ENCODE measurements at regions not wholly inside any gene's neighbourhood (a gene's known extent, or its start where the extent isn't known, plus 50 kb on each side); places are given as distances from the start of the nearest gene placed in this dataset.
"Not testable (repeated sequence)": the region's sequence is repeated elsewhere in the genome, so short reads cannot be mapped to it uniquely, and the experiment has no call there.

DNA sequence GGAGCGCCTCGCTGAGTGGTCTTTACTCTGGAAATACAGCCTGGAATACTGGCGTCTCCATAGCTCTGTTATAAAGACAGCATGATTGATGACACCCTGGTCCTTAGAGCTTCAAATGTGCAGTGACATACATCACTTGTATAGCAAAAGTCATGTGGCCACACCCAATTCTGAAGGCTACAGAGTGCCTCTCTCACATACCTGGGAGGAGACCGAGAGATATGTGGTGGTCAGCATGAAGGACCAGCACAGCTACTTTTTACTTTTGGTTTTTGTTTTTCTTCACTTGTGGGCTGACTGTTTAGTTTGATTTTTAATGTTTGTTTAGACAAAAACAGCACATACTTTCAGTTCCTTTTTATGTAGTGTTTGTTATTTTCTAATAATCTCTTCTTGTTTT is 938.5 kb upstream of the SOX11 start:
- DNase-seq: no peak

DNA sequence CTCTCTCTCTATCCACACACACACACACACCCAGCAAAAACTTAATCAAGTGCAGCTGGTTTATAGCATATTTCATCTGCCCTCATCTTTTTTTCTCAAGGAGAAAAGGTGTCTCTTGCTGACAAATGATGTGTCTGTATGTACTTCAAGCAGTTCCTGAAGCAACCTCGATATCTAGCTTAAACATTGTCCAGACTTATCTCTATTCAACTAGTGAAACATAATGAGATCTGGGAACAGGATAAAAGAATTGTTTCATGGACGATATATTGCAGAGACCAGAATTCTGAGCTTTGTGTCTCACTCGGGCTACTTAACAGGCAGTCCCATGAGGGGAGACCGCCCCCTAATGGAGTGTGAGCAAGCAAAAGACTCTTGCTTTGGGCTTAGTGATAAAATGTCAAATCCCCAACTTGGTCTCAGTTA is 929.2 kb upstream of the SOX11 start:
- DNase-seq: no peak

DNA sequence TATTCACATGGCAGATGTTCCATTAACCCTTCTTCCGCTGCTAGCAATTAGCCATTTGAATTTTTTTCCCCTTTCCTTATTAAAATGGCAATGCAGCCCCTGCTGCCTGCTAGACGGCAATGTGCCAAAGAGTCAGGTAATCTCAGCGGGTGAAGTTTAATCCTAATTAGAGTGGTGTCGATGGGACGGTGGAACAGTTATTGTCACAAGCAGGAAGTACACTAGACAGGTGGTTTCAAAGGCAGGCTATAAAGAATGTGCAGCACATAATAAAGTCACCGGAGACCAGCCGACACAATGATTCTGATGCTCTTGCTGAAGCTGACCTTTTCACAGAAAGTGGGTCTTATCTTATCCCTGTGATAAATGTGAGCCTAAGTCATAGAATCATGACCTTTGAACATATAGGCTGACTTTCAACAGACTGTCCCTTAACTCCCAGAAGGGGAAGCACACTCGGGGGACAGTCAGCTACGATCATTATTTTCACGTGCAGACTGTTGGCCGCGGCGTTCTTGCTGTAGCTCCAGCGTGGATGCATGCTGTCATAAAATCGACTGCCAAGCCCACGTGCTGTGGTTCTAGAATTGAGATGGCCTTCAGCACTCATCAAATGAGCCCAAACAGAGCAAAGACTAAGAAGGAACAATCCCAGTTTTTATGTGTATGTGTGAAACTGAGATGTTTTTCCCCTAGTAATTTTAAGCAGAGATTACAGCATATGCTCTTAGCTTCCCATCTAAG is 926.2 kb upstream of the SOX11 start:
- DNase-seq: no peak

DNA sequence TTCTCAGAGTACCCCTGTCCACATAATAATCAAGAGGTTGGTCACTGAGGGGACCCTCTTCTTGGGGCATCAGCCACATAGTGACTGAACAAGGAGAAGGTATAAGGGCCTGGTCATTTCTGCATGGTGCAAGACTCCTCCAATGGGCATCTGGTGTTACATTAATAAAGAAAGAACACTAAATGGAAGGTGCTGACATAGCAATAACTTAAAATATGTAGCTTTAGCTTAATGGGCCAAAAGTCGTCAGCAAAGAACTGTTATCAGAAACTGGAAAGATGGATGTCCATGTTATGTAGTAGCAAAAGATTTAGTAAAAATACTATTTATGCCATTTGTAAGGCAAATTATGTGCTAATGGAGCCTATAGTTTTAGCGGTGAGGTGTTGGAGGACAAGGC is 916.5 kb upstream of the SOX11 start:
- no peak for DNase-seq

DNA sequence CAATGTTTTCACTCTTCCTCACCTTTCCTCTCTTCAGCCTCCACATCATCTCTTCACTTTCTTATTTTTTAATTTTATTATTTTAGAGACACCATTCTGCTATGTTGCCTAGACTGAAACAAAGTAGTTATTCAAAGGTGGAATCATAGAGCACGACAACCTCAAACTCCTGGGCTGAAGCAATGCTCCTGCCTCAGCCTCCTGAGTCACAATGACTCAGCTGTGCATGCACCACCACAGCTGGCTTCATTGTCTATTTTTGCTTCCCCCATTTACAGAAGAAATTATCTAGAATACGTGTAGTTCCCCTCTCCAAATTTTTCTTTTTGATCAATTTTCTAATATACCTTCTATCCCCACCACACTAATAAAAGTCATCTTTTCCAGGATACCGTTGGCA is 911.5 kb upstream of the SOX11 start:
- DNase-seq: no peak

DNA sequence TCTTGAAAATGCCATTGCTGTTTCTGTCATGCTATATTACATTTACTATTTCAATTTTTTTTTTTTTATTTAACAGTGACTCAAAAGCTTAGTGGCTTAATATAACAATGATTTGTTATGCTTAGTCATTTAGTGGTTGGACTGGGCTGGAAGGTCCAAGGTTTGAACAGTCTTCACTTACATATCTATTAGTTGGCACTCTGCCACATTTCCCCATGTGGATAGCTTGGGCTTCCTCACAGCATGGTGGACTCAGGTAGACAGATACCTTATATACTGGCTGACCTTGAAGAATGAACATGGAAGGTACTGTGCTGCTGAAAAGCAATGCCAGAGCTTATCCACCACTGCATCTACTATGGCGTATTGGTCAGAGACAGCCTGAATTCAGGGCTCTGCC is 909.5 kb upstream of the SOX11 start:
- DNase-seq: no peak

DNA sequence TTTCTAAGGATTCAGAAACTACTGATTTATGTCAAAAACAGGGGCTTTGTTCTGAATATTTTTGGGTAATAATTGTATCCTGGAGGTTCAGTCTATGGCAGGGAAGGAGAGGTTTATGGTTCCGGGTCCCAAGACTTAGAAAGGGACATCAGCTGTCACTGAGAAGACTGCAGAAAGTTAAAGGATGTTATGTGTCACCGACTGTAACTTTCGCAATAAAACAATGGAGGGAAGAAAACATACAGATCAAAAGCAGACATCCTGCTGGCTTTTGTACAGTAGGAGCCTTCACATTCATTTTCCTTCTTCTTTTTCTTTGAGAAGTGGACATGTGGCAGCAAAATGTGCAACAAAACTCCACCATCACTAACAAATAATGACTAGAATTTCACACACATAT is 900.7 kb upstream of the SOX11 start:
- no peak for DNase-seq

DNA sequence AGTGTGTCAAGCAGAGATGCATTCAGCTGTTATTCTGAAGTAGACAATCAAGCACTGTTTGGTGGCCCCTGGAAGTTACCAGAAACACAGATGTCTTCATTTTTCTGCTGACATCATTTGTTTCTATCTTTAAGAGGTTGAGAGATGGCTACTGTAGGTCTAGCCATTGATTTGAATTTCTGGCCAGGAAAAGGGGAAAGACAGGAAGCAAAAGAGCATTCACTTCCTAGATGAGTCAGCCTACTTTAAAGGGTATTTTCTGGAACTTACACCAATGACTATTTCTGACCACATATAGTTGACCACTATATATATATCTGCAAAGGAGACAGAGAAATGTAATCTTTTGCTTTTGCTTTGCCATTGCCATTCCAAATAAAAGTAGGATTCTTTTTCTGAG is 900.1 kb upstream of the SOX11 start:
- no peak for DNase-seq

DNA sequence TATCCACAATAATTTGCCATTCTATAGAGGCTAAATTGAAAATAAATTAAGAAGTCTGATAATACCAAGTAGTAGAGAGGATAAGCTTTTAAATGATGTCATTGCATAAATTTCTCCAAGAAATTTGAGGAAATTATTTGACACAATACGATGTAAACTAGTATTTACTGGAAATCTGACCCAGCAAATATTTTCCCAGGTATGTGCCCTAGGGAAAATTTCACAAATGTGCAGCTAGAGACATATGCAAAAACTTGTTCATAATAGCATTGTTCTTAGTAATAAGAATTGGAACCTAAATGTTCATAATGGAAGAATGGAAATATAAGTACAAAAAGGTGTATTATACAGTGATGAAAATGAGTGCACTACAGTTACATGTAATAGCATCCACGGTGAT is 888.8 kb upstream of the SOX11 start:
- DNase-seq: no peak

DNA sequence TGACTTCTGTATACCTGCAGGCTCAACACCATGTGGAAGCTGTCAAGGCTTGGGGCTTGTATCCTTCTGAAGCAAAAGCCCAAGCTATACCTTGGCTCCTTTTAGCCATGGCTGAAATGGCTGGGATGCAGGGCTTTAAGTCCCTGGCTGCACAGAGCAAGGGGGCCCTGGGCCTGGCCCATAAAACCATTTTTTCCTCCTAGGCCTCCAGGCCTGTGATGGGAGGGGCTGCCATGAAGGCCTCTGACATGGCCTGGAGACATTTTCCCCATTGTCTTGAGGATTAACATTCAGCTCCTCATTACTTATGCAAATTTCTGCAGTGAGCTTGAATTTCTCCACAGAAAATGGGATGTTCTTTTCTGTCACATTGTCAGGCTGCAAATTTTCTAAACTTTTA is 878.0 kb upstream of the SOX11 start:
- DNase-seq: not testable (repeated sequence)

DNA sequence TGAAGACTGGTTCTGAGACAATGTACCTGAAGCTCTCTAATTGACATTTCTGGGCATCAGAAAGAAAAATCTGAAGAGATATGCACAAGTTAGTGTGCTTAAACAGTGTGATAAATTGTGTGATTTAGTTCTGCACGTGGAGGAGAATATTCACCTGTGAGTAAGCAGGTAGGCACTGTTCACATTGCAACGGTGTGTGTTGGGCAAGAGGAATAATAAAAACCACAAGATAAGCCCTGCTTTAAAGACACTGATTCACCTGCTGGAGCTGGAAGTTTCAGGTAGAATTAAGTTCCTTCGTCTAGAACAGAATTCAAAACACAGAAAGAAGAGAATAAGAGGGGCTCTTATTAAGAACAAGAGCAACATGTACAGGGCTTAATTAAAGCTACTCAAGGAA is 864.3 kb upstream of the SOX11 start:
- no peak for DNase-seq

DNA sequence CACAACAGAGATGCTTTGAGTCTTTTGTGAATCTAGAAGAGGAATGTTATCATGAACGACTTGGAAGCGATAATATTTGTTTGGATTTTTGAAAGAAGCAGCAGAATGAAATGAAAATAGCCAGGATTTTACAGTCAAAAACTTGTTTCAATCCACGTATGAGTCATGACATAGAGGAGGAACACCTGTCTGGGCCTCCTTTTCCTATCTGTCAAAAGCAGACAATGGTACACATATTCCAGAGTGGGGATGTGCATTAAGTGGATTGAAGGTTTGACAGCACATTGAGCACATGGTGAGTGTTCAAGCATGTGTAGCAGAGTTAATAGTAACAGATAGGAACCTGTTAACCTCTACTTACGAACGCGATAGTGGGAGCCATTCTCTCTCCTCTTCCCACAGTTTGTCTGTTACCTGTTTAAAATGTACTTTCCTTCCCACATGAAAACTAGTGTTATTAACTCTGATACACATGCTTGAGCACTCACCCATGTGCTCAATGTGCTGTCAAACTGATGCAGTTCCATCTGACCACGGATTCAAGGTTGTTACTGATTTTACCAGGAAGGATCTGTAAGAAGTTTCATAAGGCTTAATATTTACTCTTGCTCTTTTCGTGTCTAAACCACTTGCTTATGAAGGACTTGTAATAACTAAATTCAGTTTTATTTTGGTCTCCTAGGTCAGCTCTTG is 863.4 kb upstream of the SOX11 start:
- no peak for DNase-seq

DNA sequence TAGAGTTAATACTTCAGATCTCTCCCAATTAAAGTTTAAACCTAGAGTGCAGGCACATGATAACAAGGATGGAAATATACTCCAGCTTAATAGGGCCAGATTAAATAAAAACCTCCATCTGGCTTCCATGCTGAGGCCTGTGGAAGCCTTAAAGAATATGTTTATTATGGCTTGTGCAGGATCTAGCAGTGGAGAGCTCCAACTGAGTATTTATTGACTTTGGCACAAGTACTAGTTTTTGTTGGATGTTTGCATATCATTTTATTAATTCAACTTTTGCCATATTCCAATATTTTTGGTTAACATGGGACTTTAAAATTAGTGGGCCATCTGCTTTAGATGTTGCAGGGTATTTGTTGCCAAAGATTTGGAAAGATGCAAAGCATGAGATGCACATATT is 860.4 kb upstream of the SOX11 start:
- DNase-seq: no peak

DNA sequence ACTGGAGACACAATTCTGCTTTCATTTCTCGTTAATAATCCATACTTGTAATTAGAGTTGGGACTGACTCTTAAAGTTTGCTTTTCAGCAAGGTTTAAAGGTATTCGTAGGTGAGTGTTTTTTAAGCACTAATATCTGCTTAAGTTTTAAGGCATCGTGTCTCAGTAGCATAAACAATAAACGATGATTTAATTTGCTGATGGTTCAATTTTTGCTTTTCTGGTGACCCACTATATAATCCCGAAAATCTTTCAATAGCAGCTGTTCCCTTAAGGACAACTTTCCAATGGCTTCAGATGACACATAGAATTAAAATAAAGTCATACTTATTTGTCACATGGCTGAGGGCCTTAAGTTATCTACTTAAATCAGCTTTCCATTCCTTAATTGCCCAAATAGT is 859.5 kb upstream of the SOX11 start:
- DNase-seq: no peak

DNA sequence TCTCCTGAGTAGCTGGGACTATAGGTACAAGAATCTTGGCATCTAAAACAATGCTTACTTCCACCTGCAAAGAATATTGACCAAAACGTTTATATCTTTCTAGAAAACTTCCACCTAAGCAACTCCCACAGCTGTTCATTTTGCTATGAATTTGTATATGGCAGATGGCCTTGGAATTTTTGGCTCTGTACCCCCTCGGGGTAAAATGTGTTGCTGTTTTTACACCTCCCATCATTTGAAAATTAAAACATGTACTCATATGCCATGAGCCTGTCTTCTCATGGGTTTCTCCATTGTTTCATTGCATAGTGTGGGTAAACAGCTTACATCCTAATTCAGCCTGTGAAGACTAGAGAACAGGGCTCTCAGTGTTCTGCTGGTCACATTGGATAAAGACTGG is 853.6 kb upstream of the SOX11 start:
- no peak for DNase-seq

DNA sequence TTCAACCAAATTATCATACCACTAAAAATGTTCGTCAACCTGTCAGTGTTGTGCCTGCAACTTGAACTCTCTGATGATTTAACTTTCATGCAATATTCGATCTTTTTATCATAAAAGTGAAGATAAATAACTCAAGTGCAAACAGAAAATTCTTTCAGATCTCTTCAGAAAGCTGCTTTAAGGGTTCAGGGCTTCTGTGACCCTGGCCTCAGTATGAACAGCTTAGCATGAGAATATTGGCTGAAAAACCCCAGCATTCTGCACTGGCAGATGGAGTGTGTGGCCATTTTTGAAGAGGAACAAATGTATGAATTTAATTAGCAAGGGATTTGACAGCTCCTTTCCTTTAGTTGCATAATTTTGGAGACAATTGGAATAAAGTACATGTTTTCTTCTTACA is 851.4 kb upstream of the SOX11 start:
- DNase-seq: no peak

DNA sequence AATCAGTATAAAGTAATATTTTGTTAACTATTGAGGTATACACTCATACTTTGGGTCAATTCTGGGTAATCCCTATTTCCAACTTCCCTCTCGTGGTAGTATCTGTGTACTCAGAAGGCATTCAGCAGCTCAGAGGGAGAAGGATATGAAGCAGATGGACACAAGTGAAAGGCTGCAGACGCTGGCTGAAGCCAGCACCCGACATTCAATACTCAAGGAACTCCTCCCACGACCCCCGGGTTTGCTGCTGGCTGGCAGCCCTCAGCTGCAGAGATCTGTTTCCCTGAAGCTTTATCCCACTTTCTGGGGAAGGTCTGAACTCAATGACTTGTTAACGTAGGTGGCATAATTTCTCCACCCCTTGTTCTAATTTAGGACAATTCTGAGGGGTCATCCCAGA is 847.3 kb upstream of the SOX11 start:
- DNase-seq: no peak

DNA sequence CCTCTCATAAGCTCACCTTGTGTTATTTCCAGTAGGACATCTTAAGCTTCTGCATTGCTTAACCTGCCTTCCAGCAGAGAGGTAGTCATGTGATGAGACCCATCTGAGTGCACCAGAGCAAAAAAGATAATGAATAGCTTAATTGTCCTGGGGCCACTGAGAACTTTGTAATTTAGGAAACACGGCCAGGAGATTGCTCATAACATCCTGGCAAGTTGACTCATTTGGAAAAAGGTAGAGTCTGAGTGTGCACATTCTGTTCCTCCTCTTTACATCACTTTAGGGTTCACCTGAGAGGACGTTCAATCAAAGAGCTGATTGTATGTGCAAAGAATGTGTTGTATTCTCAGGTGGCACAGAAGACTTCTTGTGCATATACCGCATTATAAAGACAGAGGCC is 830.2 kb upstream of the SOX11 start:
- no peak for DNase-seq

DNA sequence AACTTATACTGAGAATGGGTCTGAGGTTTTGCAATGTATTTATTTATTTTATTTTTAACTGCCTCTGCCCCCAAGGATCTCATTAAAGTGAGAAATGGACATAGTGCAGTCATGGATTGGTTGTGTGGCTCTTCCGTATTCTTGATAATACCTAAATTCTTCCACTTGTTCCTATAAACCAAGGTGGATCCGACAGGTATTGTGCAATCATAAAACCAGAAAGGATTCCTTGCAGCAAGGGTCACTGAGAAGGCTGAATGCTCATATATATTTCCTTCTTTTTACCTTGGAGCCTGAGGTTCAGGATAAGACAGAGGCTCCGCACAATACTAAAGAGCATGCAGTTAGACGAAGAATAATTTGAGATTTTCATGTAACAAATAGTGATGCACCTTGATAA is 826.0 kb upstream of the SOX11 start:
- no peak for DNase-seq

DNA sequence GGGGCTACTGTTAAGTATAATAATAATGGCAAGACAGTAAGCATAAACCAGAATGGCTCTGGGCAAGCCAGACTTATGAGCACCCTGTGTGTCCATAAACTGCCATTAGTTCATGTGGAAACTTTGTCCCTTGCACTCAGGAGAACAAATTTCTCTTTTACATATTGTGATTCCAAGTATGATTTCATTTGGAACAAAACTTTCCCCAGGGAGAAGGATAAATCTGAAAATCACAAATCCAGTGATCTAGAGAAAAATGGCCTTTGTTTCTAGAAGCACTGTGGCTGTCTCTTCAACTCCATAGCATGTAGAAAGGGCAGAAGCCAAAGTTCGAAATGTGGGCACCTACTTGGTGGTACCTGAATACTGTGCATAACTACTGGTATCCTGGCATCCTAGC is 823.7 kb upstream of the SOX11 start:
- DNase-seq: no peak

DNA sequence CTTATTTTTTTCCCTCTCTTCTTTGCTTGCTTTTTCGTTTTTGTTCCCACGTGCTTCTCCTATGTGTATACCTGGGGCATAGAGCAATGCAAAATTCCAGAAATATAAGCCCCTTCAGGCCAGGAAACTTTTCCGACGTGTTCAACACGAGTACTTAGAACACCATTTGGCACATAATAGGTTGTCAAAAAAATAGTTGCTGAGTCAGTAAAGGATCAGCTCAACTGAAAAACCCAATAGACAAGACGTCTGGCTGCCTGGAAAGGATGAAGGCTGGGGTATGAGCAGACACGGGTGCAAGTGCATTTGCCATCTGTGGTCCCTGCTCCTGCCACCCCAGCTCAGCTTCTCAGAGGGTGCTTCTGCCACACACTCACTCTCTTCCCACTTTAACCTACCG is 823.0 kb upstream of the SOX11 start:
- no peak for DNase-seq

DNA sequence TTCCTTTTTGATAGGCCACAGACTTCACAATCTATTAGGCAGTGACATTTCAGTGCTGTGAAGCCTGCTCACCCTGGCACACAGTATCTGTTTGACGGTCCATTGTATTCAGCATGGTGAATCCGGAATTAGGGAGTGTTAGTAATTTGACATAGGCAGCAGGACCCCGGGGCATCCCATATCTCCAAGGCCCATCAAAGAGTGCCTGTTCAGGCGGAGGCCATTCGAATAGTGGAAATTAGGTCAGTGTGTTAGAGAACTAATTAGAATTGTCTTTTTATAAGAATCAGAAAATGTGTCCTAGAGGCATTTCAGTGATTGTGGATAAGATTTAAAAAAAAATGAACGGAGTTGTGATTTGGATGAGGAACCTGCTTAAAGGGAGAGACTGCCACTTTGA is 818.8 kb upstream of the SOX11 start:
- DNase-seq: no peak

DNA sequence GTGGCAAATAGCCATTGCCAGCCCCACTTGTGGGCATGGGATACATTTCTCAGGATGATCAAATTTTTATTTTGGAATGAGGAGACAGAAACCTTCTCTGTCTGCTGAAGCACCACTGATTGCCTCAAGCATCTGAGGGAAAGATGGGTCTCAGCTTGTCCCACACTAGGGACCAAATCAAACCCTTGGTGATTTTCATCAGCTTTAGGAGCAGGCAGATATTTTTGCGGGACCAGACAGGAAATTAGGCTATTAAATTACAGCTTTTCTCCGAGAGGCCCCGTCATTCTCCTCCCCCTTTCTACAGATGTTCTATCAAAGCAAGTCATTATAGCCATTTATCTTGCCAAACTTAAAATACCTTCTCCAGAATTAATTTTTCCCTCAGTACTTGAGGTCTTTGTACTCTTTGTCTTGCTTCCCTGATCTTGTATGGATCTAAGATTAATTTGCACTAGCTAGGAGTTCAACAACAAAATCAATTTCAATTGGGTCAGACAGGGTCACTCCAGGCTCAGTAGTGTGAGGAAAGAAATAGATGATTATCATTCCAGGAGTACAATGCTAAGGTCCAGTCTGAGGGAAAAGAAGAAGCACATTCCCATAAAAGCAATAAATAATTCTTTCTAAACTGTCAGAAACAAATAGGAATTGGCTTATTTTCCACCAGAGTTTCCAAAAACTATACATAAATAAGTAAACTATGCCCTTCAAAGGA is 818.1 kb upstream of the SOX11 start:
- no peak for DNase-seq

DNA sequence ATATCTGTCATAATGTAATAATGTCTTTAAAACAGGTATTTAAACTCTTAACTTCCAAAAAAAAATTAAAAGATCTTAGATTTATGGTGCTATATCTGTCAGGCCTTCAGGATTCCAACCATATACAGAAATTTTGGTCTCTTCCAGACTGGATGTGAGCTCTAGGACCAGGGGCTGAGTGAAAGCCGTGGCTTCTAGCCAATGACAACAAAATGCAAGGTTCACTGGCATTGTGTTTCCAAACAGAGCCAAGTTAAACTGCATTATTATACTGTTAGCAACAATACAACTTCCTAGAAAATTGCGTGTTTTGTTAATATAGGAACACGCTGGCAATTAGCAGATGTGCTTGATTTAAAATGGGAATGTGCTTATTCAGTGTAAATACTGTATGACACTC is 809.8 kb upstream of the SOX11 start:
- no peak for DNase-seq
